IPS-NIHi7 (cell line): ENCODE measurements at regions not wholly inside any gene's neighbourhood (a gene's known extent, or its start where the extent isn't known, plus 50 kb on each side); places are given as distances from the start of the nearest gene placed in this dataset.
"Not testable (repeated sequence)": the region's sequence is repeated elsewhere in the genome, so short reads cannot be mapped to it uniquely, and the experiment has no call there.

Experiments used
- DNase-seq: peaks from one replicate; pipeline ENCODE4 v3.0.0; 2012; ENCODE audit warnings: mixed read lengths; ENCODE audit errors: extremely low spot score

- not testable (repeated sequence) for DNase-seq
Observed at GRCh38 chrX:31014474-31014873, 57.4 kb downstream of the FTHL17 start.

GRCh38 chrX:31012509-31013025 is 59.3 kb downstream of the FTHL17 start:
- peak; percentile 26 for DNase-seq

GRCh38 chrX:31007321-31007720 is 64.5 kb downstream of the FTHL17 start:
- DNase-seq: no peak

GRCh38 chrX:31006027-31006426 is 65.8 kb downstream of the FTHL17 start:
- DNase-seq: no peak

GRCh38 chrX:30997411-30997810 is 74.4 kb downstream of the FTHL17 start:
- DNase-seq: no peak

GRCh38 chrX:30995705-30996104 is 76.1 kb downstream of the FTHL17 start:
- no peak for DNase-seq

GRCh38 chrX:30995060-30995700 is 76.7 kb downstream of the FTHL17 start:
- DNase-seq: no peak

GRCh38 chrX:30994018-30994417 is 77.8 kb downstream of the FTHL17 start:
- not testable (repeated sequence) for DNase-seq

GRCh38 chrX:30992381-30992904 is 79.4 kb downstream of the FTHL17 start:
- DNase-seq: no peak

- no peak for DNase-seq
Observed at GRCh38 chrX:30990361-30990760, 81.5 kb downstream of the FTHL17 start.

GRCh38 chrX:30982467-30982866 is 89.4 kb downstream of the FTHL17 start:
- no peak for DNase-seq

GRCh38 chrX:30981968-30982367 is 89.9 kb downstream of the FTHL17 start:
- DNase-seq: no peak

- no peak for DNase-seq
Observed at GRCh38 chrX:30979271-30979670, 90.2 kb upstream of the TAB3 start.

- DNase-seq: no peak
Observed at GRCh38 chrX:30975467-30975866, 86.4 kb upstream of the TAB3 start.

GRCh38 chrX:30973784-30974427 is 84.9 kb upstream of the TAB3 start:
- peak; percentile 29 for DNase-seq

- peak; percentile 67 for DNase-seq
Observed at GRCh38 chrX:30971774-30972603, 82.9 kb upstream of the TAB3 start.

GRCh38 chrX:30967516-30967915 is 78.5 kb upstream of the TAB3 start:
- no peak for DNase-seq

- no peak for DNase-seq
Observed at GRCh38 chrX:30965767-30966166, 76.7 kb upstream of the TAB3 start.

- DNase-seq: no peak
Observed at GRCh38 chrX:30961387-30962174, 72.5 kb upstream of the TAB3 start.

GRCh38 chrX:30957753-30958152 is 68.7 kb upstream of the TAB3 start:
- DNase-seq: peak; percentile 32

GRCh38 chrX:30955687-30956086 is 66.6 kb upstream of the TAB3 start:
- no peak for DNase-seq
